GM19467 (cell line): ENCODE measurements at regions not wholly inside any gene's neighbourhood (a gene's known extent, or its start where the extent isn't known, plus 50 kb on each side); places are given as distances from the start of the nearest gene placed in this dataset.
"Not testable (repeated sequence)": the region's sequence is repeated elsewhere in the genome, so short reads cannot be mapped to it uniquely, and the experiment has no call there.

Source experiments
- ATAC-seq: cut with Tn5 transposase; IDR thresholded peaks from one replicate; pipeline ENCODE4 v1.9.1; 2021; ENCODE audit warnings: mild to moderate bottlenecking, moderate library complexity; ENCODE audit not compliant: unreplicated experiment

- ATAC-seq, result no peak
Observed at GRCh38 chr18:43793910-43794309, 516.6 kb upstream of the SYT4 start.

- no peak for ATAC-seq
Observed at GRCh38 chr18:43794363-43794762, 517.1 kb upstream of the SYT4 start.

DNA sequence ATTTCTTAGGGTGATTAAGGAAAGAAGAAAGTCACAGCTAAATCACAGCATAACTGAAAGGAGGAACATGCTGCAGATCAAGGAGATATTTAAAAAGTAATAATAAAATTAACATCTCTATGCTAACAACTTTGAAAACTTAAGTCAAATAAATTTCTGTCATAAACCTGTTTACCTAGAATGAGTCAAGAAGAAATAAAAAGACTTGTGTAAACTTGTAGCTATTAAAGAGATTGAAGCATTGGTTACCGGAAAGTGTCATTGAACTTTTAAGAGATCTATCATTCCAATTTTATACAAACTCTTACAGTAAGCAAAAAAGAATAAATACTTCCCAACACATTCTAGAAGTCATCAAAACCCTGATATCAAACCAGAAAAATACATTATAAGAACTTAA is 520.1 kb upstream of the SYT4 start:
- ATAC-seq, result no peak

DNA sequence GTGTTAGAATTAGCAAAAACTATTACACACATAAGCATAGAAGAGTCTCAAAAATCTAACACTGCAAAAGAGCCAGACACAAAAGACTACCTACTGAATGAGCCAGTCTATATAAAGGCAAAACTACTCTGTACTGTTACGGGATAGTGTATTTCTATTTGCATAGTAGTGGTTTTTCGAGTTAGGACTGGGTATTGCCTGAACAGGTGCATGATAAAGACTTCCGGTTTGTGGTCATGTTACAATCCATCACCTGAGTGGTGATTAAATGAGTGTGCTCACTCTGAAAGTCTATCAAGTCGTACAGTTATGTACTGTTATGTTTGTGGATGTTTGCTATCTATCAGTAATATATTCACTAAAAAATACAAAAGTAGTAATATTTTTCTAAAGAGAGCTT is 523.3 kb upstream of the SYT4 start:
- no peak for ATAC-seq

DNA sequence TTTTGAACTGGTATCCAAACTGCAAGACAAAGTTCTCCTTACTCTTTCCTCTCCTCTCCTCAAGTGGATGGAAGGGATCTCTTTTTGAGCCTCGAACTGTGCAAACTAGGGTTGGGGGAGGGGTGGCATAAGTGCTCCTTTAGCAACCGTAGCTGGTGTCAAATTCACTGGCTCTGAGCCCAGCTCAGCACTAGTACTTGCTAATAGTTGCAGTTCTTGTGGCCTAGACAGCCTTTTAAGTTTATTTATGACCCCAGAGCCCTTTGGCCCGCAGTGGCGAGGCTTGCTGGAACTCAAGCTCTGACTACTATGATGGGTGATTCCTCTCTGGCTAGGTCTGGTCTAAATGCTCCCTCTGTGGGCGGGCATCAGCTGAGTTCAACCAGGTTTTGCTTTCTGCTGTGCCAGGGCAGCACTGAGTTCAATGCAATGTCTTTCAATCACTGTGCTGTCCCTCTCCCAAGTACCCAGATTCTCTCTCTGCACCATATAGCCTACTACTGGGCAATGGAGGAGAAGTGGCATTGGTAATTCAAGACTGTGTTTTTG is 528.4 kb upstream of the SYT4 start:
- no peak for ATAC-seq

DNA sequence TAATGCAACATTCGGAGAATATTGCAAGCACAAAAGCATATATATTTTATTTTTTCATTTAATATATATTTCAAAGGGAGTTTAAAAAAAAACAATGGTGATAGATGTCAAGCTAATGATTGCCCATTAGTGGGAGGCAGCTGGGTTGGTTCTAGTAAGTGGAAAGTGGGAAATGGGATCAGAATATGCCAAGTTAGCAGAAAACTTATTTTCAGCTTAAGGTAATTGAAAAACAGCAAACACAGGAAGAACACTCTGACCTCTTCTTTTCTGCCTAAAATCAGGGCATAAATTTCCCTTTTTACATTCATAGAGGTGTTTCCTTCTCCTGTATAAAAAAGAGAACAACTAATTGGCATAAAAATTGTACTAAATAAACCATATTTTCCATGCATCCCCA is 535.3 kb upstream of the SYT4 start:
- no peak for ATAC-seq

GRCh38 chr18:43819397-43819796 is 542.1 kb upstream of the SYT4 start:
- no peak for ATAC-seq

- no peak for ATAC-seq
Observed at GRCh38 chr18:43819873-43820272, 542.6 kb upstream of the SYT4 start.

GRCh38 chr18:43825768-43826167 is 548.5 kb upstream of the SYT4 start:
- no peak for ATAC-seq

DNA sequence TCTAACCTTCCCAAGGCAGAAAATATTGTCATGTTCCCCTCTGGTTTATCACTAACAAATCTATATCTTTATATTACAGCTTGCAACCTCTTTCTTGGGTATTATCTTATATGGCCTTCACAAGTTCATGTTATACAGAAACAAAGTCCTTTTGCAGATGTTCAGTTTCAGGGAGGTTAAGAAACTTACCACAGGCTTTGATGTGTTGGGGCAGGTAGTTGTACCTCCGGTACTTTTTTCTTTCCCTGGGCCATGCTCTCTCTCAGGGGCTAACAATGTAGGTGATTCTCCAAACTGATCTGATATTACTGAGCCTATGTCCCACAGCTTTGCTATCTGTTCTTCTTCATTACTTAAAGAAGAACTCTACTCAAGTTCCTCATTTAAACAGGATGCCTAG is 548.9 kb upstream of the SYT4 start:
- ATAC-seq, result no peak

- ATAC-seq, result no peak
Observed at GRCh38 chr18:43827311-43827710, 550.0 kb upstream of the SYT4 start.

GRCh38 chr18:43830303-43830702 is 553.0 kb upstream of the SYT4 start:
- ATAC-seq, result no peak

- no peak for ATAC-seq
Observed at GRCh38 chr18:43830947-43831346, 553.7 kb upstream of the SYT4 start.

DNA sequence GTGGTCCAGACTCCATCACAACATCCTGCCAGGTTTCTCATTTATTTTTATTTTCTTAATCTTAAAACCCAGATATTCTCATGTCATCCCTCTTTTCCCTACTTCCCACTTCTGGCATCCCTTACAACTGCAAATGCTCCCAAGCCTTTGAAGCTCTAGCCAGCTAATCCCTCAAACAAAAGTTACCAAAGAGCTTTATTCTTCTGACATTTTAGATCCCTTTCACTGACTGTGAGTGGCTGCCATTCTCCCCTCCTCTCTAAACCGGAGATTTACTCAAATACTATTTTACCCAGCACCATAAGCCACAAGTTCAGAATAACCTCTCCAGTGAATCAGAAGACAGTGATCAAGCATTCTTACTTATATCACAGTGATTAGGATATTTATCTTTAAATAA is 569.0 kb upstream of the SYT4 start:
- ATAC-seq, result no peak

DNA sequence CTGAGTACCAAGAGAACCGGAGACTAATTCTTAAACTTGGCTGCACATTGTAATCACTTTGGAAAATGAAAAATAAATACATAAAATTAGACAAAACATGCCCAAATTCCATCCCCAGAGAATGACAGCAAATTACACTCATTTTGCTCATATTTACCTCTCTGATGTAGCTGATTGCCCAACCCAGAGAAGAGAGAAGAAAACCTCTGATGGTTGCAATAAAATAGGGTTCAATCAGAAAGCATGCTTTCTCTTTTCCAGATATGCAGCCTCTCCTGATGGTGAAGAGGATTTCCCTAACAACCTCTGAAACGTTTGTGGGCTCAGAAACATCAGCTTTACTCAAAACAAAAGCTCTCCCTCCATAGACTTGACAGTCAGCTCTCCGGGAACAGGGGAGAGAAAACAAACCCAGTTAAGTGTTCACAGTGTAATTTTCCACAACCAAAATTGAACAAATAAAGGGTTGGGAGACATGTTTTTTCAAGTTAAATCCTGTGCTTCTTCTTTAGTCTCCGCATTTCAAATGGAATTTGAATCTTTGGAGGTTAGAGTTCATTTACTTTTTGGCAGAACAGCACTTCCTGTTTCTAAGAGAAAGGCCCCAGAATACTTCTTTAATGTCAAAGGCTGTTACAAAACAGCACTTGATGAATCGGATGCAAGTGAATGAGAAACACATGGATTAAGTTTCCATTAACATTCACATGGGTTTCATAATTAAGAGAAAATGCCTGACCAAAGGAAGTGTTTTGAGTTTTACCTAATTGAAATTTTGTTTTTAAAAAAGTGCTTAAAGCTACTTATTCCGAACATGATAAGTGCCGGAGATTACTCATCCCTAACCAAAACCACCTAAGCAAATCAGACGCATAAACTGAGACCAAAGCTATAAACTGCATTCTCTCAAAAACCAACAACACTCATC is 570.1 kb upstream of the SYT4 start:
- no peak for ATAC-seq

DNA sequence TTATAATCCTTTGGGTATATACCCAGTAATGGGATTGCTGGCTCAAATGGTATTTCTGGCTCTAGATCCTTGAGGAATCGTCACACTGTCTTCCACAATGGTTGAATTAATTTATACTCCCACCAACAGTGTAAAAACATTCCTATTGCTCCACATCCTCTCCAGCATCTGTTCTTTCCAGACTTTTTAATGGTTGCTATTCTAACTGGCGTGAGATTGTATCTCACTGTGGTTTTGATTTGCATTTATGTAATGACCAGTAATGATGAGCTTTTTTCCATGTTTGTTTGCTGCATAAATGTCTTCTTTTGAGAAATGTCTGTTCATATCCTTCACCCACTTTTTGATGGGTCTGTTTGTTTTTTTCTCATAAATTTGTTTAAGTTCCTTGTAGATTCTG is 572.5 kb upstream of the SYT4 start:
- ATAC-seq, result not testable (repeated sequence)

DNA sequence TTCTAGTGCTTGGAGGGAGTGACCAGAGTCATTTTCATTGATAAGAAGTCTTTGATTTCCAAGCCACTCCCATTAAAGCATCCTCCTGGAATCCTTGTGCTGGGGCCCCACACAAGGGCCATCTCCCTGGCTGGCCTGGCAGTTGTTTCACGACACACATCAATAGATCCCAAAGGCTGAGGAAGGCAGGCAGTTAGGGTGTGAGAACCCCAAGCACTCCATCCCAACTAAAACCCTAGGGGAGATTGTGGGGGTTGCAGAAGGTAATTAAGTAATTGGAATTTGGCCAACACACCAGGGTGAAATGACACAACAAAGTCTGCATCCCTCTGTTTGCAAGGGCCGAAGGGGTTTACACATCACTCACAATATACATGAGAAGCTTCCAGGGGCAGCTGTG is 578.1 kb upstream of the SYT4 start:
- ATAC-seq, result no peak

GRCh38 chr18:43863180-43863579 is 585.9 kb upstream of the SYT4 start:
- no peak for ATAC-seq

- no peak for ATAC-seq
Observed at GRCh38 chr18:43866696-43867095, 589.4 kb upstream of the SYT4 start.

DNA sequence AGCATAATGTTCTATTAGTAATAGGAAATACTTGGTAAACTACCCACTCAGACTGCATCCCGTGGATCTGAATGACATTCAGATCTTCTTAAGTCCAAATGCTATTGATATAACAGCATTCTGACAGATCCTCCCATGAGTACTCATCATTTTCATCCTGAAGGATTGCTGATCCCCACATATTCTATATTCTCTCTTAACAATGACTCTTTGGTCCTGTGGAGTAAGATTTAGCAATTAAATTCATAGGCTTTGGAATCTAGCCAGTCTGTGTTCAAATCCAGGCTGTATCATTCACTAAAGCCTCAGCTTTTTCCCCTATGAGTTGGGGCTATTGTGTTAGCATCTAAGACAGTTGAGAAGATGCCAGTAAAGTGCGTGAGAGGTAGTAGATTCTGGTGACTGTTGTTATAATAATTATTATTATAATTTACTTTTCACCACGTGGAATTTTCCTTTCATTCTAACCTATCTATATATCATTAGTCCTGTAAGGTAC is 591.3 kb upstream of the SYT4 start:
- ATAC-seq, result no peak

- ATAC-seq, result no peak
Observed at GRCh38 chr18:43869451-43870008, 592.2 kb upstream of the SYT4 start.

DNA sequence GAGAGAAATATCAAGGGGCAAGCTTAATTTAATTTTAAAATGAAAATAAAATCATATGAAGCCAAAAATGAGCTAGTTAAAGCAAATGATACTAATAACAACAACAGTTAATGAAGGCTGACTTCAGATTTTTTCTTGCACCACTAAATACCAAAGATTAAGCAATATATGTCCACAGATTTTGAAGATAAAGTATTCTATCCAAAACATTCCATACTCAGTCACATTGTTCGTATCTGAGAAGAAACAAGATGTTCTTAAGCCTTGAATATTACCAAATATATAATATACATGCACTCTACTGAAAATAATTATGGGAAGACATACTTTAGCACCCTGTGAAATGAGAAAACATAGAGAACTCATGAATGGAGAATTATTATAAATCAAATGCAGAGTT is 593.3 kb upstream of the SYT4 start:
- no peak for ATAC-seq
